AG04450 (cell line): ENCODE measurements at regions not wholly inside any gene's neighbourhood (a gene's known extent, or its start where the extent isn't known, plus 50 kb on each side); places are given as distances from the start of the nearest gene placed in this dataset.

Experiments used
- CTCF ChIA-PET: fragments of 300-600, 350-600 bp; formaldehyde crosslinking; extraction: SDS; loops from one replicate; lab custom pipeline; 2022; ENCODE audit warnings: antibody characterized with exemption, inconsistent platforms; lab: Charles Lee
- POLR2A ChIA-PET: fragments of 350-600 bp; formaldehyde crosslinking; extraction: SDS; loops from one replicate; lab custom pipeline; 2021; ENCODE audit warnings: antibody characterized with exemption, inconsistent platforms; lab: Yijun Ruan, JAX
- DNase-seq: peaks from one replicate; pipeline ENCODE4 v3.0.0-alpha.2; 2011; ENCODE audit warnings: low read depth, low spot score
- H3K27ac ChIP-seq: one replicate; pipeline ENCODE4 v1.5.1; 2012; ENCODE audit warnings: low read depth, low read length, control low read depth
- H3K27me3 ChIP-seq: one replicate; pipeline ENCODE4 v1.6.0; 2012; ENCODE audit warnings: low read length; ENCODE audit not compliant: control insufficient read depth, insufficient read depth
- H3K4me3 ChIP-seq: 2 replicates; pipeline ENCODE4 v1.5.1; 2011; ENCODE audit warnings: mild to moderate bottlenecking, low read depth, low read length, control low read depth
- H3K9me3 ChIP-seq: 2 replicates; pipeline ENCODE4 v1.5.1; 2012; ENCODE audit warnings: low read length; ENCODE audit not compliant: control insufficient read depth, insufficient read depth
- TF ChIP-seq, protein P1 (sequence below): IDR thresholded peaks from 2 replicates; pipeline ENCODE4 v1.5.1; 2011; ENCODE audit warnings: low read depth, low read length, control low read depth, inconsistent platforms

DNA sequence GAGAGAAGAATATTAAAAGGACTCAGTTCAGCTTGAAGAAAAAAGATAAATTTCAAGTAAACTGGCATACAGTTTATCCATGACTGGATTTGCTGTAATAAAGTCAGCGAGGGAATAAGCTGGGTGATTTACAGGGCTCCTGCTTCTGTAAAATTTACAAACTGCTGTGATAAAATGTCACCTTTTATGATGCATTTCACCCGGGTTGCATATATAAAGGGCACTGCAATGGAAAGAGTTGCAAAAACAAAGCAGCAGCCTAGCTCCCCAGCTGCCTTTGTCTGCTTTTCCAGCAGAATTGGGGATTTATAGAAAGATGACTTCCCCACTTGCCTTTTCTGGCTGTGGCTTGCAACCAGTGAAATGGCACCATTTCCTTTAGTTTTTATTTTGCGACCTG, 132.5 kb upstream of the LHCGR start:
- no peak overlapping the region for H3K4me3 ChIP-seq
- TF ChIP-seq, protein P1, sequence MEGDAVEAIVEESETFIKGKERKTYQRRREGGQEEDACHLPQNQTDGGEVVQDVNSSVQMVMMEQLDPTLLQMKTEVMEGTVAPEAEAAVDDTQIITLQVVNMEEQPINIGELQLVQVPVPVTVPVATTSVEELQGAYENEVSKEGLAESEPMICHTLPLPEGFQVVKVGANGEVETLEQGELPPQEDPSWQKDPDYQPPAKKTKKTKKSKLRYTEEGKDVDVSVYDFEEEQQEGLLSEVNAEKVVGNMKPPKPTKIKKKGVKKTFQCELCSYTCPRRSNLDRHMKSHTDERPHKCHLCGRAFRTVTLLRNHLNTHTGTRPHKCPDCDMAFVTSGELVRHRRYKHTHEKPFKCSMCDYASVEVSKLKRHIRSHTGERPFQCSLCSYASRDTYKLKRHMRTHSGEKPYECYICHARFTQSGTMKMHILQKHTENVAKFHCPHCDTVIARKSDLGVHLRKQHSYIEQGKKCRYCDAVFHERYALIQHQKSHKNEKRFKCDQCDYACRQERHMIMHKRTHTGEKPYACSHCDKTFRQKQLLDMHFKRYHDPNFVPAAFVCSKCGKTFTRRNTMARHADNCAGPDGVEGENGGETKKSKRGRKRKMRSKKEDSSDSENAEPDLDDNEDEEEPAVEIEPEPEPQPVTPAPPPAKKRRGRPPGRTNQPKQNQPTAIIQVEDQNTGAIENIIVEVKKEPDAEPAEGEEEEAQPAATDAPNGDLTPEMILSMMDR = no peak
- peaks cover 7% of the 10 kb centered on the region for H3K27me3 ChIP-seq
- no peaks in the 10 kb centered on the region for H3K9me3 ChIP-seq
- ChIA-PET CTCF (no interaction called here), POLR2A (no interaction called here)
- DNase-seq = no peak
- H3K27ac ChIP-seq = no peak overlapping the region

DNA sequence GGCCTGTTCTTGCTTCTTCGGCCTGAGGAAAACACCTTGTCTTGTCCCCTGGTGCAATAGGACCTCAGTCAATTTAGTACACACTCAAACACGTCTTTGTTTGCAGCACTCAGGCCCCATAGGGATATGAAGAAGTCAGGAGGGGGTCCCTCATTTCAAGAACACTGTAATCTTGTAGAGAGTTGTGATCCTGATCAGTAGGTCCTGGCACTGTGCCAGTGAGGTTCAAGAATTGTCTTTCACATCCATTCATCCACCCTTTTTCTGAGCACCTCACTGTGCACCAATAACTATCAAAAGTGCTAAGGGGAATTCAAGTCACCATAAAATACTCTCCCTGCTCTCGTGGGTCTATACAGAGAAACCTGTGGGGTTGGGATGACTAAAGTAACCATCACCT, 131.4 kb upstream of the LHCGR start:
- Histone ChIP-seq H3K4me3 (no peak overlapping the region), H3K27me3 (peaks cover 4% of the 10 kb centered on the region), H3K27ac (no peak overlapping the region), H3K9me3 (no peaks in the 10 kb centered on the region)
- TF ChIP-seq, protein P1 = no peak
- POLR2A ChIA-PET = no interaction called here
- no peak for DNase-seq
- CTCF ChIA-PET = no interaction called here

DNA sequence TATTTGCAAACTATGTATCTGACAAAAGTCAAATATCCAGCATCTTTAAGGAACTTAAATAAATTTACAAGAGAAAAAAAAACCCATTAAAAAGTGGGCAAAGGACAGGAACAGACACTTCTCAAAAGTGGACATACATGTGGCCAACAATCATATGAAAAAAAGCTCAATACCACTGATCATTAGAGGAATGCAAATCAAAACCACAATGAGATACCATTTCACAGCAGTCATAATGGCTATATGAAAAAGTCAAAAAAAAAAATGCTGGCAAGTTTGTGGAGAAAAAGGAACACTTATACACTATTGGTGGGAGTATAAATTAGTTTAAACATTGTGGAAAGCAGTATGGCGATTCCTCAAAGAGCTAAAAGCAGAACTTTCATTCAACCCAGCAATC, 130.3 kb upstream of the LHCGR start:
- DNase-seq = no peak
- Histone ChIP-seq H3K27ac (no peak overlapping the region), H3K4me3 (no peak overlapping the region), H3K27me3 (peaks cover 4% of the 10 kb centered on the region), H3K9me3 (no peaks in the 10 kb centered on the region)
- POLR2A ChIA-PET = interaction anchor here (0.7 kb wide), 1 partner anchor 38 kb away, joined by 3 read pairs; no protein-coding TSS in a partner anchor
- TF ChIP-seq, protein P1 = no peak
- CTCF ChIA-PET = no interaction called here

DNA sequence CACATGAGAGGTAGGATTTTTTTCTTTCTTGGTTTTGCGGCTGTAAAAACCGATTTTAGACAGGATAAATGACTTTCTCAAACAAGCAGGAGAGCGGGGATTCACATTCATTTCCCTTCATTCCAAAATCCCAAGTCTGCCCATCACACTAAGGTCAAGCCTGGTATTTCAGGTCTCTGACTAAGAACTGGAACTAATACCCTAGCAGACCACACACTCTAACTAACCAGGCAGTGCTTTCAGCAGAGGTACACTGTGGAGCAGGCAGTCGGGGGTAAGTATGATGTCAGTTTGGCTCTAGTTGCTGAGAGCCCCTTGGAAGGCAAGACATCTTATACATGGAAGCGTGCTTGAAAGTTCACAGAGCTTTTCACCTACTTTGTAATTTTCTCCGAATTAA, 128.1 kb upstream of the LHCGR start:
- POLR2A ChIA-PET = no interaction called here
- Histone ChIP-seq H3K4me3 (no peak overlapping the region), H3K27ac (no peak overlapping the region), H3K27me3 (peaks cover 1% of the 10 kb centered on the region), H3K9me3 (no peaks in the 10 kb centered on the region)
- no peak for DNase-seq
- CTCF ChIA-PET = interaction anchor here (0.5 kb wide), 1 partner anchor 28 kb away, joined by 7 read pairs; no protein-coding TSS in a partner anchor
- TF ChIP-seq, protein P1 = no peak

DNA sequence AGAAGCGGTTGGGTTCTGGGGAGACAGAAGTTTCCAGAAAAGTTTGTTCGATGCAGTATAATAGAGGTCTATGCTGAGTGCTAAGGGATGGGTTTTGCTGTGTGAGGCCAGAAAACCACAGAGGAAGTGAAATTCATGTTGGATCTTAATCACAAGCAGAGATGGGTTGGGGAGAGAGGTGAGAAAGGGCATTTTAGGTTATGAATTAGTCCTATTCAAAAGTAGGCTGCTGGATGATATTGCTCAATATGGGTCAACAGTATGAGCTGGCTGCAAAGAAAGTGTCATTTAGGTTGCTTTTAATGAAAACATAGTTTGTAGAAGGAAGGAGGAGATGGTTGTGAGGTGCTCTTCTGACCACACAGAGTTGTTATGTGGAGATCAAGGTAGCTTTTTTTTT, 118.8 kb upstream of the LHCGR start:
- no peak overlapping the region for H3K4me3 ChIP-seq
- no peaks in the 10 kb centered on the region for H3K27me3 ChIP-seq
- ChIA-PET POLR2A (no interaction called here), CTCF (no interaction called here)
- no peak for DNase-seq
- TF ChIP-seq, protein P1 = no peak
- no peak overlapping the region for H3K27ac ChIP-seq
- H3K9me3 ChIP-seq = no peaks in the 10 kb centered on the region
